ENCODE measurements at regions not wholly inside any gene's neighbourhood (a gene's known extent, or its start where the extent isn't known, plus 50 kb on each side); places are given as distances from the start of the nearest gene placed in this dataset.

DNA sequence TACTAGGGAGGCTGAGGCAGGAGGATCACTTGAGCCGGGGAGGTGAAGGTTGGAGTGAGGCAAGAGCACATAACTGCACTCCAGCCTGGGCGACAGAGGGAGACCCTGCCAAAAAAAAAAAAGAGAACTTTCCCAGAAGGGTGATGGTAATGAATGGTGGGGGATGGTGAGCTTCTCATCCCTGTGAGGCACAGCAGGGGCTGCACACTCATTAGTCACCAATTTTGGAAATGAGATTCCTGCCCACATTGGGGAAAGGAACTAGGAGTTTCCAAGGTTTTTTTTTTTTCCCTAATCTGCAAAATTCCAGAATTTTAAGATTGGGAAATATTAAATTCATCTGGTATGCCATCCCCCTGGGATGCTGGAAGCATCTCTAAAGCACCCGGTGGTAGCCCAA is 50.2 kb upstream of the SSBP3 start:
- in situ Hi-C loops (cut with MboI; ENCODE audit: low sequenced_read_pairs): no loop called here
